ENCODE measurements at regions not wholly inside any gene's neighbourhood (a gene's known extent, or its start where the extent isn't known, plus 50 kb on each side); places are given as distances from the start of the nearest gene placed in this dataset.
A peak's percentile ranks its signal among the peaks of the same experiment; 100 is the strongest.
"Not testable (repeated sequence)": the region's sequence is repeated elsewhere in the genome, so short reads cannot be mapped to it uniquely, and the experiment has no call there.

GRCh38 chr1:233750139-233750538, 136.2 kb downstream of the KCNK1 start:
- 0 out of 2 replicates have a peak overlapping the region, but pooled peaks have one; percentile 39 for H3K27ac Mint-ChIP-seq
- H2AFZ ChIP-seq: no peak overlapping the region
- H3K36me3 ChIP-seq (ENCODE audit: insufficient read depth): no peaks in the 10 kb centered on the region
- no peak overlapping the region for H3K27ac ChIP-seq (ENCODE audit: low read depth)
- no peaks in the 10 kb centered on the region for H3K79me2 ChIP-seq (replicated peaks; ENCODE audit: insufficient read depth)
- peaks cover 1% of the 10 kb centered on the region for H3K27me3 Mint-ChIP-seq (ENCODE audit: insufficient read depth, low read depth, poor library complexity)
- H3K36me3 Mint-ChIP-seq (ENCODE audit: low read depth): no peaks in the 10 kb centered on the region
- H3F3A ChIP-seq (replicated peaks; ENCODE audit: low read depth): no peaks in the 10 kb centered on the region
- ATAC-seq (no peak), DNase-seq (ENCODE audit: low spot score) (no peak)
- H3K4me3 Mint-ChIP-seq: no peak overlapping the region
- no peaks in the 10 kb centered on the region for H3K27me3 ChIP-seq (ENCODE audit: insufficient read depth)
- TF ChIP-seq EZH2 (IDR thresholded peaks at IDR 0.05; ENCODE audit: low read depth, unreplicated experiment): no peak
- no peak for TF ChIP-seq EZH2phosphoT487 (IDR thresholded peaks at IDR 0.05; ENCODE audit: unreplicated experiment)
- H3K9me2 ChIP-seq (ENCODE audit: insufficient read depth): no peaks in the 10 kb centered on the region
- H3K4me1 Mint-ChIP-seq: peaks cover 5% of the 10 kb centered on the region
- H4K20me1 ChIP-seq (replicated peaks; ENCODE audit: insufficient read depth): no peaks in the 10 kb centered on the region
- no peaks in the 10 kb centered on the region; the same call in 1 of the 2 replicates for H3K4me1 ChIP-seq (ENCODE audit: insufficient read depth)
- H3K9me3 Mint-ChIP-seq: no peaks in the 10 kb centered on the region
- no peak overlapping the region for H3K4me3 ChIP-seq
- no peak overlapping the region for H3K4me2 ChIP-seq

GRCh38 chr1:233759665-233760064, 144.8 kb upstream of the SLC35F3 start:
- Histone ChIP-seq H4K20me1 (replicated peaks; ENCODE audit: insufficient read depth) (no peaks in the 10 kb centered on the region), H3K27me3 (ENCODE audit: insufficient read depth) (no peaks in the 10 kb centered on the region), H3K4me3 (no peak overlapping the region), H2AFZ (no peak overlapping the region), H3K4me2 (no peak overlapping the region), H3K36me3 (ENCODE audit: insufficient read depth) (no peaks in the 10 kb centered on the region), H3F3A (replicated peaks; ENCODE audit: low read depth) (no peaks in the 10 kb centered on the region), H3K27ac (ENCODE audit: low read depth) (no peak overlapping the region), H3K9me2 (ENCODE audit: insufficient read depth) (no peaks in the 10 kb centered on the region), H3K79me2 (replicated peaks; ENCODE audit: insufficient read depth) (no peaks in the 10 kb centered on the region), H3K4me1 (ENCODE audit: insufficient read depth) (no peaks in the 10 kb centered on the region)
- TF ChIP-seq POLR2AphosphoS5 (IDR thresholded peaks at IDR 0.05; ENCODE audit: low read depth) (no peak), NANOG (IDR thresholded peaks at IDR 0.05; ENCODE audit: borderline replicate concordance) (no peak), EZH2phosphoT487 (IDR thresholded peaks at IDR 0.05; ENCODE audit: unreplicated experiment) (no peak), ZNF462 (CRISPR knock-in tag; IDR thresholded peaks at IDR 0.05) (no peak), REST (IDR thresholded peaks at IDR 0.05; ENCODE audit: unreplicated experiment) (no peak), STAT1 (IDR thresholded peaks at IDR 0.05; ENCODE audit: unreplicated experiment) (no peak), CREB1 (CRISPR knock-in tag; IDR thresholded peaks at IDR 0.05; ENCODE audit: low read depth) (no peak)
- no peaks in the 10 kb centered on the region for H3K4me1 Mint-ChIP-seq
- DNase-seq (ENCODE audit: low spot score) (no peak), ATAC-seq (no peak)
- no peak overlapping the region for H3K27ac Mint-ChIP-seq
- no peaks in the 10 kb centered on the region for H3K36me3 Mint-ChIP-seq (ENCODE audit: low read depth)
- peaks cover 1% of the 10 kb centered on the region; the same call in 1 of the 3 replicates for H3K9me3 Mint-ChIP-seq
- no peak overlapping the region for H3K4me3 Mint-ChIP-seq
- H3K27me3 Mint-ChIP-seq (ENCODE audit: insufficient read depth, low read depth, poor library complexity): no peaks in the 10 kb centered on the region

GRCh38 chr1:233764304-233764703, 140.2 kb upstream of the SLC35F3 start:
- H3K4me1 Mint-ChIP-seq; H3K4me2 ChIP-seq; H3K27me3 Mint-ChIP-seq (ENCODE audit: insufficient read depth, low read depth, poor library complexity); ATAC-seq; H3K27ac Mint-ChIP-seq; H3K4me1 ChIP-seq (ENCODE audit: insufficient read depth); H3K27me3 ChIP-seq (ENCODE audit: insufficient read depth); H3K4me3 Mint-ChIP-seq; H3F3A ChIP-seq (replicated peaks; ENCODE audit: low read depth); H3K27ac ChIP-seq (ENCODE audit: low read depth); H3K36me3 ChIP-seq (ENCODE audit: insufficient read depth); H3K79me2 ChIP-seq (replicated peaks; ENCODE audit: insufficient read depth); H3K9me2 ChIP-seq (ENCODE audit: insufficient read depth); H4K20me1 ChIP-seq (replicated peaks; ENCODE audit: insufficient read depth); H2AFZ ChIP-seq; DNase-seq (ENCODE audit: low spot score); H3K36me3 Mint-ChIP-seq (ENCODE audit: low read depth); H3K4me3 ChIP-seq: not testable (repeated sequence)
- peaks cover 14% of the 10 kb centered on the region; the same call in 2 of the 3 replicates for H3K9me3 Mint-ChIP-seq

Data from GM23338 (cell line).